Osteocyte (in vitro differentiated cells): ENCODE measurements at regions not wholly inside any gene's neighbourhood (a gene's known extent, or its start where the extent isn't known, plus 50 kb on each side); places are given as distances from the start of the nearest gene placed in this dataset.

ENCODE experiments used
- DNase-seq: peaks from one replicate; pipeline ENCODE4 v3.0.0; 2021; ENCODE audit warnings: mixed read lengths; ENCODE audit not compliant: unreplicated experiment; ENCODE audit errors: extremely low spot score
- H3K27ac Mint-ChIP-seq: one replicate; pipeline ENCODE4 v1.8.0; 2021; ENCODE audit warnings: mild to moderate bottlenecking, mixed read lengths; ENCODE audit not compliant: unreplicated experiment
- H3K27me3 Mint-ChIP-seq: one replicate; pipeline ENCODE4 v1.8.0; 2021; ENCODE audit warnings: mixed read lengths; ENCODE audit not compliant: unreplicated experiment
- H3K36me3 Mint-ChIP-seq: one replicate; pipeline ENCODE4 v1.8.0; 2021; ENCODE audit warnings: mixed read lengths; ENCODE audit not compliant: unreplicated experiment
- H3K4me1 Mint-ChIP-seq: one replicate; pipeline ENCODE4 v1.8.0; 2021; ENCODE audit warnings: mixed read lengths; ENCODE audit not compliant: unreplicated experiment
- H3K4me3 Mint-ChIP-seq: one replicate; pipeline ENCODE4 v1.8.0; 2021; ENCODE audit warnings: mild to moderate bottlenecking, moderate library complexity, mixed read lengths; ENCODE audit not compliant: unreplicated experiment
- H3K9me3 Mint-ChIP-seq: one replicate; pipeline ENCODE4 v1.8.0; 2021; ENCODE audit warnings: mixed read lengths; ENCODE audit not compliant: unreplicated experiment
- CTCF ChIP-seq: fragments of 200-600 bp; sonication (generic); IDR thresholded peaks from 2 replicates; pipeline ENCODE4 v1.5.0; 2021; ENCODE audit warnings: antibody characterized with exemption, mild to moderate bottlenecking, moderate library complexity

DNA sequence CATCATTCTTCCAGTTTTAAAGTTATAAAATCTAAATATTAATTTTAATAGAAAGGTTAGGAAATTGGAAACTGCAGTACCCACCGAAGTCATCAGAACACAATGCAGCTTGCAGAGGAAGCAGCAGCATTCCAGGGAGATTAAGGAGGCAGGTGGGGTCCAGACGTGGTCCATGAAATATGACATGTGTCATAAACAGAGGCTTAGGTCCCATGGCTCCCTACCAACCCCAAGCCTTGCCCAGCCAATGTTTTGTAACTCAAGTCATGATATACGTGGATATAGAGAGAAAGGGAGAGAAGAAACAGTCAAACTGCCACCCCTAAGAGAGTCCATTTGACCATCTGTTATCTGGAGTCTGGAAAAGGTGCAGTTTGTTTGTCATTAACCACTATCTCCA is 670.0 kb downstream of the TOX3 start:
- Mint-ChIP-seq H3K27ac (no peak overlapping the region), H3K4me3 (no peak overlapping the region), H3K36me3 (no peaks in the 10 kb centered on the region), H3K27me3 (peaks cover 16% of the 10 kb centered on the region), H3K9me3 (no peaks in the 10 kb centered on the region), H3K4me1 (peaks cover 18% of the 10 kb centered on the region)
- TF ChIP-seq CTCF, result no peak
- DNase-seq, result no peak

GRCh38 chr16:51876601-51876875 is 670.4 kb downstream of the TOX3 start:
- no peaks in the 10 kb centered on the region for H3K36me3 Mint-ChIP-seq
- peaks cover 18% of the 10 kb centered on the region for H3K4me1 Mint-ChIP-seq
- H3K4me3 Mint-ChIP-seq, result no peak overlapping the region
- peaks cover 17% of the 10 kb centered on the region for H3K27me3 Mint-ChIP-seq
- no peaks in the 10 kb centered on the region for H3K9me3 Mint-ChIP-seq
- H3K27ac Mint-ChIP-seq, result no peak overlapping the region
- no peak for DNase-seq
- TF ChIP-seq CTCF, result no peak

DNA sequence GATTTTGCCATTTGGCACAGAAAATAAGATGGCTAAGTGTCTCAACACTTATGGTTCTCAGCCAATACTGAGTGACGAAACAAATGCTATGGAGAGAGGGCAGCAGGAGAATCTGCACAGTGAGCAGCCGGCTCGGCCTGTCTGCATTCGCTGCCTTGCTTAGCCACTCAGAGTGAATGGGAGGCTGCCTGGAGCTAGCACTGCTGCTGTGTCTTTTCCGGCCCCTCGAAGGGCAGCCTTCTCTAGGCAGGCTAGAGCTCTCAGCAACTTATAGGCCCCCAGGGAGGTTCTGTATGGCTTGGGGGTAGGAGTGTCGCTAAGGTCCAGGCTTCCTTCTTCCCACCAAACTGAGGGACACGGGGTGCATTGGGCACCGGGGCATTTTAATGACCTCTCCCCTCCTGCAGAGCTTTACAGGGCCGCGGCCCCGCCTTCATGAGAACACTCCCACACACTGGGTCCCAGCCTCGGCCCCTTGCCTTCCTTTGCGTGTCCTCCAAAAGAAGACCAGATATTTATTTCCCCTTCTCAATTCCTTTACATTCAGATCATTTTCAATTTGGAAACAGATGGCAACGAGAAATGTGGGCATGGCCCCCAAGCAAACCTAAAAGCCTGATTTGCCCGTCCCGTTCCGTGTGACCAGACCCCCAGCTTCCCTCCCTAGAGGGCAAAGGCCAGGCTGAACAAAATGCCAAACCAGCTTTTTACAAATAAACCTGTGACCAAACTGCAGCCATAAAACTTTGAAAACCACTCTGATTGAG is 670.9 kb downstream of the TOX3 start:
- Mint-ChIP-seq H3K27me3 (peaks cover 18% of the 10 kb centered on the region), H3K9me3 (no peaks in the 10 kb centered on the region), H3K4me3 (no peak overlapping the region), H3K36me3 (no peaks in the 10 kb centered on the region), H3K27ac (no peak overlapping the region), H3K4me1 (peaks cover 13% of the 10 kb centered on the region)
- no peak for DNase-seq
- TF ChIP-seq CTCF, result no peak

GRCh38 chr16:51872524-51872923 is 674.4 kb downstream of the TOX3 start:
- no peaks in the 10 kb centered on the region for H3K4me1 Mint-ChIP-seq
- no peak overlapping the region for H3K4me3 Mint-ChIP-seq
- no peak overlapping the region for H3K27ac Mint-ChIP-seq
- H3K27me3 Mint-ChIP-seq, result peaks cover 25% of the 10 kb centered on the region
- TF ChIP-seq CTCF, result no peak
- no peaks in the 10 kb centered on the region for H3K9me3 Mint-ChIP-seq
- no peak for DNase-seq
- H3K36me3 Mint-ChIP-seq, result no peaks in the 10 kb centered on the region

DNA sequence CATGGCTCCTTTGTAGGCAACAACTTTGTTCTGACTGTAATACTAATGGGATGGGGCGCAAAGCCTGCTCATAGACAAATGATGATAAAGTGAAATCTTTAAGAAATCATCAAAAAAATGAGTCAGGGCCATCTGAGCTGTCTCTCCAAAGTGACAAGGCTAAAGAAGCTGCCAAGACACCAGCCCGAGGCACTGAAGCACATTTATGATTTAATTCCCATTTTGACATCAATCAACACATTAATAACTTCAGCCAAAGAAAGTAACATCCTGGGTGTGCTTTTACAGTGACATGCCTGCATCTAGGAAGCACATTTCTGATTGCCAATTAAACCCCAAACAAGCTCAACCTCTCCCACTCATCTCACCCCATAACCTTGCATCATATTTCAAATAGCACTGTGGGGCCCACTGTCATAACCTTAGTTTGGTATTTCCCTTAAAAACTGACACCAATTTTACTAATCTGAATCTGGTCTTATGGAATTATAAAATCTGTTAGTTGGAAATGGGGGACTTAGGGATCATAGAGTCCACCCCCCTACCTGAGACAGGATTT is 676.6 kb downstream of the TOX3 start:
- Mint-ChIP-seq H3K27ac (no peak overlapping the region), H3K27me3 (peaks cover 25% of the 10 kb centered on the region), H3K9me3 (no peaks in the 10 kb centered on the region), H3K4me3 (no peak overlapping the region), H3K4me1 (no peaks in the 10 kb centered on the region), H3K36me3 (no peaks in the 10 kb centered on the region)
- no peak for DNase-seq
- TF ChIP-seq CTCF, result no peak
